HCT116 (cell line): ENCODE measurements at regions not wholly inside any gene's neighbourhood (a gene's known extent, or its start where the extent isn't known, plus 50 kb on each side); places are given as distances from the start of the nearest gene placed in this dataset.

Source experiments
- ATAC-seq: fragments of 200-7000 bp; cut with Tn5 transposase; 2 replicates; pipeline ENCODE4 v1.9.1; 2020; ENCODE audit warnings: mild to moderate bottlenecking, moderate library complexity
- BruUV-seq: library from RNA; stranded (reverse); fragments of 400-500 nt; replicated peaks from 2 replicates; lab custom pipeline; 2021; lab: Mats Ljungman, UMichigan
- CTCF ChIA-PET: fragments of 300-600 bp; sonication (Branson Sonifier 250); formaldehyde crosslinking; loops from one replicate; lab custom pipeline; 2021; ENCODE audit warnings: antibody characterized with exemption; lab: Charles Lee
- POLR2A ChIA-PET: fragments of 300-600, 350-600 bp; sonication (Branson Sonifier 250); formaldehyde crosslinking; loops from one replicate; lab custom pipeline; 2021; ENCODE audit warnings: antibody characterized with exemption; lab: Charles Lee
- RAD21 ChIA-PET, 2 experiments: fragments of 300-600 bp; sonication (Branson Sonifier 250); formaldehyde crosslinking; loops; one replicate each; lab custom pipeline; 2023; ENCODE audit warnings: low total read pairs in 2 of 2; ENCODE audit not compliant: uncharacterized antibody in 2 of 2, unreplicated experiment in 2 of 2, low non-redundant PET in 1 of 2; lab: Charles Lee
- DNase-seq: peaks from one replicate; pipeline ENCODE4 v3.0.0-alpha.2; 2010; ENCODE audit warnings: low read depth, low spot score
- H2AFZ ChIP-seq: fragments of 200-600 bp; shearing (Covaris generic), sonication (generic); 2 replicates; pipeline ENCODE4 v1.6.1; 2017; ENCODE audit warnings: low read depth, mixed run types, mixed read lengths, antibody characterized with exemption, low read length; ENCODE audit not compliant: poor library complexity, severe bottlenecking
- H3K27ac ChIP-seq: 2 replicates; pipeline ENCODE4 v1.5.1; 2012; ENCODE audit warnings: low read depth, low read length
- H3K27me3 ChIP-seq: fragments of 200-600 bp; sonication (generic); 2 replicates; pipeline ENCODE4 v1.6.1; 2016; ENCODE audit warnings: mixed run types, low read length, mixed read lengths; ENCODE audit not compliant: insufficient read depth
- H3K36me3 ChIP-seq, 2 experiments: fragments of 200-500 bp in 1 of 2; fragments of 200-600 bp in 1 of 2; sonication (Bioruptor generic) in 1 of 2; sonication (generic) in 1 of 2; 2 replicates each; pipeline versions ENCODE4 v1.5.1 to v1.6.1; 2014 to 2016; ENCODE audit warnings: low read length in 2 of 2, inconsistent platforms in 1 of 2, mixed read lengths in 1 of 2, mixed run types in 1 of 2; ENCODE audit not compliant: insufficient read depth in 2 of 2, control insufficient read depth in 1 of 2
- H3K4me1 ChIP-seq, 2 experiments: fragments of 200-600 bp in 1 of 2; sonication (generic) in 1 of 2; 2 replicates each; pipeline versions ENCODE4 v1.5.1 to v1.6.1; 2012 to 2017; ENCODE audit warnings: low read length in 2 of 2, inconsistent platforms in 1 of 2, mild to moderate bottlenecking in 1 of 2, mixed read lengths in 1 of 2, mixed run types in 1 of 2, moderate library complexity in 1 of 2; ENCODE audit not compliant: insufficient read depth in 2 of 2, control insufficient read depth in 1 of 2
- H3K4me2 ChIP-seq: fragments of 200-600 bp; sonication (generic); 2 replicates; pipeline ENCODE4 v1.6.1; 2017; ENCODE audit warnings: mixed run types, low read length, mixed read lengths
- H3K4me3 ChIP-seq, 2 experiments: fragments of 200-600 bp in 1 of 2; sonication (generic) in 1 of 2; replicated peaks in 1 of 2; 2 replicates each; pipeline ENCODE4 v1.5.1; 2011 to 2016; ENCODE audit warnings: low read length in 2 of 2, control low read depth in 1 of 2, low read depth in 1 of 2, mild to moderate bottlenecking in 1 of 2, mixed read lengths in 1 of 2, mixed run types in 1 of 2
- H3K79me2 ChIP-seq: fragments of 200-600 bp; sonication (generic); 2 replicates; pipeline ENCODE4 v1.6.1; 2017; ENCODE audit warnings: mild to moderate bottlenecking, mixed run types, low read length, moderate library complexity, mixed read lengths; ENCODE audit not compliant: insufficient read depth
- H3K9ac ChIP-seq: fragments of 200-600 bp; sonication (generic); 2 replicates; pipeline ENCODE4 v1.6.1; 2016; ENCODE audit warnings: low read length, mixed read lengths
- H3K9me2 ChIP-seq: fragments of 200-600 bp; sonication (generic), shearing (Covaris generic); 2 replicates; pipeline ENCODE4 v1.6.1; 2017; ENCODE audit warnings: mixed run types, mild to moderate bottlenecking, moderate library complexity; ENCODE audit not compliant: insufficient read depth
- H3K9me3 ChIP-seq, 2 experiments: fragments of 200-500 bp in 1 of 2; fragments of 200-600 bp in 1 of 2; sonication (Bioruptor generic) in 1 of 2; sonication (generic) in 1 of 2; 2 replicates each; pipeline ENCODE4 v1.6.1; 2014 to 2017; ENCODE audit warnings: low read length in 2 of 2, mixed read lengths in 2 of 2, inconsistent platforms in 1 of 2, low read depth in 1 of 2, mild to moderate bottlenecking in 1 of 2, mixed run types in 1 of 2, moderate library complexity in 1 of 2; ENCODE audit not compliant: control insufficient read depth in 1 of 2, insufficient read depth in 1 of 2
- H4K20me1 ChIP-seq: fragments of 200-600 bp; sonication (generic), shearing (Covaris generic); 2 replicates; pipeline ENCODE4 v1.6.1; 2017; ENCODE audit warnings: mixed run types, mild to moderate bottlenecking, moderate library complexity; ENCODE audit not compliant: insufficient read depth
- EGR1 ChIP-seq: IDR thresholded peaks from 2 replicates; pipeline ENCODE4 v1.6.1; 2012; ENCODE audit warnings: low read depth
- EZH2 ChIP-seq: fragments of 200-600 bp; sonication (generic); IDR thresholded peaks from 2 replicates; pipeline ENCODE4 v1.6.1; 2017; ENCODE audit warnings: antibody characterized with exemption, mixed run types
- EZH2phosphoT487 ChIP-seq: fragments of 200-600 bp; IDR thresholded peaks from 2 replicates; pipeline ENCODE4 v1.6.1; 2018; ENCODE audit warnings: antibody characterized with exemption, borderline replicate concordance
- JUND ChIP-seq: IDR thresholded peaks from 2 replicates; pipeline ENCODE4 v1.6.1; 2012
- REST ChIP-seq: IDR thresholded peaks from 2 replicates; pipeline ENCODE4 v1.6.1; 2012; ENCODE audit warnings: low read depth
- SP1 ChIP-seq: IDR thresholded peaks from 2 replicates; pipeline ENCODE4 v1.6.1; 2012; ENCODE audit warnings: low read depth
- SRF ChIP-seq: IDR thresholded peaks from 2 replicates; pipeline ENCODE4 v1.6.1; 2012; ENCODE audit warnings: low read depth
- TCF7L2 ChIP-seq: IDR thresholded peaks from 2 replicates; pipeline ENCODE4 v1.7.0; 2011; ENCODE audit warnings: borderline replicate concordance, inconsistent platforms; ENCODE audit not compliant: insufficient read depth, insufficient read length; ENCODE audit errors: extremely low read depth
- YY1 ChIP-seq: IDR thresholded peaks from 2 replicates; pipeline ENCODE4 v1.6.1; 2011; ENCODE audit warnings: low read length, low read depth, moderate library complexity, mild to moderate bottlenecking; ENCODE audit not compliant: insufficient replicate concordance; ENCODE audit errors: extremely low read depth
- ZNF274 ChIP-seq: fragments of 200-500 bp; sonication (Bioruptor generic); IDR thresholded peaks from 2 replicates; pipeline ENCODE4 v1.6.1; 2014; ENCODE audit warnings: mild to moderate bottlenecking, low read depth, low read length, inconsistent platforms
- intact Hi-C: fragments of 100-400 bp; cut with micrococcal nuclease; formaldehyde crosslinking; loops from 2 replicates; pipeline ENCODE4 v1.10.0; 2022

DNA sequence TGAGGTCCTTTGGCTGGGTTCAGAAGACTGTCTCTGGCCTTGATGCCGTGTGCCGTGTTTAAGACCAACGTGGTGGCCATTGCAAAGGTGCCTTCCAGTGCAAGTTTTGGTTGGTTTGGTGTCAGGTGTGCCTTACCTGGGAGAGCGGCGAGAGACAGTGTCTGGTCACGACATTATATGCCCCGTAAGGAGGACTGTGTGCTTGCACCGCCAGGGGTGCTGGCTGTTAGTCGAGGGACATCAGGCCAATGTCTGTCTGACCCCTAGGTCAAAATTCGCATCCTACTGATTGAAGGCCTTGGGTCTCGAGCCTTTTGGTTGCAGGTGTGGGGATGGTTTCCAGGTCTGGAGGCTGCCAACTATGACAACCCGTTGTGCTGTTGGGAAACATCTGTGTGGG is 111.9 kb downstream of the SNRPN start (continued):
- TF ChIP-seq EZH2phosphoT487: no peak
- no peak for TF ChIP-seq EZH2
- TF ChIP-seq, all 23 proteins: peak for 0

DNA sequence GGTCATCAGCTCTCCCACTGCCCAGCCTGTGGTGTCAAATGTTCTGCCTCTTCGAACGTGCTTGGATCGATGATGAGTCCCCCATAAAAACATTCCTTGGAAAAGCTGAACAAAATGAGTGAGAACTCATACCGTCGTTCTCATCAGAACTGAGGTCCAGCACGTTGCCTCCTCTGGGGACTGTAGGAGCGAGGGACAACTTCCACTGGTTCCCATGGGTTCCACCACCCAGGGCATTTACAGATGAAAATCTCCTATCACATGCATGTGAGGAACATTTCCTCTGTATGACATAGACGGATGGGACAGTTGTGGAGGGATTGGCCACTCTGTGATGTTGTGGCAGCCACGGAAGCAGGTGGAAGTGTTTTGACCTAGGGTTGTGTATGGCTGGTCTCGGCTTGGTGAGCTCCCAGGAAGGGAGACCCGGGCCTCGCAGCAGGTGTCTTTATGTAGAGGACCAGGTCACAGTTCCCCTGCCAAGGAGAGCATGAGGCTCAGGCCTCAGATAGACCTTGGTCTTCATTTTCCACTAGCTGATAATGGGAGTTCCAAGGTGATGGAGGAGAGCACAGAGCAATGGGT is 113.0 kb downstream of the SNRPN start:
- POLR2A ChIA-PET: no interaction called here
- Histone ChIP-seq H3K27me3 (no peaks in the 10 kb centered on the region), H3K9me2 (no peaks in the 10 kb centered on the region), H4K20me1 (no peaks in the 10 kb centered on the region), H3K27ac (no peak overlapping the region), H3K9me3 (peaks cover 33 to 92% of the 10 kb centered on the region in 2 experiments; a peak in 2 of 4 replicates), H3K4me1 (no peaks in the 10 kb centered on the region), H3K4me2 (no peak overlapping the region), H3K4me3 (no peak overlapping the region), H3K36me3 (no peaks in the 10 kb centered on the region), H3K79me2 (no peaks in the 10 kb centered on the region), H3K9ac (no peak overlapping the region), H2AFZ (no peak overlapping the region)
- intact Hi-C loops: no loop called here
- ATAC-seq: no peak
- RAD21 ChIA-PET: no interaction called here
- no TSS peak for BruUV-seq
- TF ChIP-seq REST (no peak), JUND (no peak), ZNF274 (peak; percentile 71), EGR1 (no peak), SP1 (no peak), YY1 (no peak), SRF (no peak), TCF7L2 (no peak)
- CTCF ChIA-PET: no interaction called here
- DNase-seq: no peak
